ENCODE measurements at regions not wholly inside any gene's neighbourhood (a gene's known extent, or its start where the extent isn't known, plus 50 kb on each side); places are given as distances from the start of the nearest gene placed in this dataset.

DNA sequence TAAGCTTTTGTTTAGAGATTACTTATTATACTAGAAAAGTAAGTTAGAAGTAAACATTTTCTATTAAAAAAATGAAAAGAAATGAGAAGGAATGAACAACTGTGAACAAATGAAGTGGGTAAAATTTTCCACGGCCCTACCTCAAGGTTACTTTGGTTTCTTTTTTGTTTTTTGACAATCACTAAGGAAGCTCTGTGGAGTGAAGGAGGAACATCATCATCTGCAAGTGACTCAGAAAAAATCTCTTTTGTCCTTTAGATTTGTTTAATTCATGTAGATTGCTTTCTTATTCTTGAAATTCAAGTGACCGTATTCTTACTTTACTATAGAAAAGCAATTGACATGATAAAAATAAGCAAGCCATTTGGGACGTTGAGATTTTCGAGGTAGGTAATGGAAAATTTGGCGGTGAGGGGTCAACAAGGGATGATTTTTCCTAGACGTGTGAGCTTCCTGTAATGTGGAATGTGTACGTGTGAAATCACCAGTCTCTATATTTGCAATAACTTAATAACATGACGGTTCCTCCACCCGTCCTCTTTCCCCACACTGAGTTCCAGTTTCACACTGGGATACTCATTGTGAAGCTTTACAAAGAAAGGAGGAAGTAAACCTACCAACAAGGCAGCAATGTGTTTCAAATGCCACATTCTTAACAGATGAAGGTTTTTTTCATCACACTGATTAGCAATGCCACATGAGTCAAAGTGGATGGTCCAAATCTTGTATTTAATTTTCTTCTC lies 62.3 kb upstream of the EGLN3 start:
- no peak for DNase-seq (ENCODE audit: low read depth)

DNA sequence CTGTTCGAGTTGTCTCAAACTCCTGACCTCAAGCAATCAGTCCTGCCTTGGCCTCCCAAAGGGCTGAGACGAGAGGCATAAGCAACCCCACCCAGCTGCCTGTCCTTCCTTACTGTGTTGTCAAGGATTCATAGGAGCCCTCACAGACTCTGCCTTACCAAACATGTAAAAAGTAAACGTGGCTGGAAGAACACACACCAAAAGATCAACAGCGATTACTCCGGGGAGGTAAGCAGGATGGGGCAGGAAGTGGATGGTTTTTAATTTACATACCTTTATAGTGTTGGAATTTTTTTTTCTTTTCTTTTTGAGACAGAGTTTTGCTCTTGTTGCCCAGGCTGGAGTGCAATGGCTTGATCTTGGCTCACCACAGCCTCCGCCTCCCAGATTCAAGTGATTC lies 61.5 kb upstream of the EGLN3 start:
- DNase-seq (ENCODE audit: low read depth) = no peak

DNA sequence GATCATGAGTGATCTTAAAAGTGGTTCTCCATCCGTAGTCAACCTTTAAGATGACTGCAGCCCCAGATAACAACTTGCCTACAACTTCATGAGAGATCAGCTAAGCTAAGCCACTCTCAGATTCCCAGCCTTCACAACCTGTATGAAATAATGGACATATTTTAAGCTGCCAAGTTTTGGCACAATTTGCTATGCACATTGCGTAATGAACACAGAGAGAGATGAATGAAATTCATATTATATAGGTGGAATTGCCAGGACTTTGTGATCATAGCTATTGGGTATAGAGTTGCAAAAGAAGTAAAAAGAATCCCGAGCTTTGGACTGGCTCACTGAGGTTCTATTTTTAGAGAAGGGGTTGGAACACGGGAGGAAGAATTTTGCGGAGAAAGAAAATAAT lies 59.1 kb upstream of the EGLN3 start:
- DNase-seq (ENCODE audit: low read depth) = no peak

DNA sequence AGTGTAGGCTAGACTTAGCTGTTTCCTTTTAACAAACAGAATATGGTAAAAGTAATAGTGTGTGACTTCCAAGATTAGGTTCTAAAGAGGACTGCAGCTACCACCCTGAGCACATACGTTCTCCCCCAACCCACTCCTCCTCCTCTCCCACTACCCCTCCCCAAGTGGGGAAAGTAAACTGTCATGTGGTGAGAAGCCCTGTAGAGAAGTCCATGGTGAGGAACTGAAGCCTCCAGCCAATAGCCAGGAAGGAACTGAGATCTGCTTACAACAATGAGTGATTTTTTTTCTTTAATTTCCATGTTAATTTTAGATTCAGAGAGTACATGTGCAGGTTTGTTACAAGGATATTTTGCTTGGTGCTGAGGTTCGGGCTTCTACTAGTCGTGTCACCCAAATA lies 57.0 kb upstream of the EGLN3 start:
- DNase-seq (ENCODE audit: low read depth) = no peak

DNA sequence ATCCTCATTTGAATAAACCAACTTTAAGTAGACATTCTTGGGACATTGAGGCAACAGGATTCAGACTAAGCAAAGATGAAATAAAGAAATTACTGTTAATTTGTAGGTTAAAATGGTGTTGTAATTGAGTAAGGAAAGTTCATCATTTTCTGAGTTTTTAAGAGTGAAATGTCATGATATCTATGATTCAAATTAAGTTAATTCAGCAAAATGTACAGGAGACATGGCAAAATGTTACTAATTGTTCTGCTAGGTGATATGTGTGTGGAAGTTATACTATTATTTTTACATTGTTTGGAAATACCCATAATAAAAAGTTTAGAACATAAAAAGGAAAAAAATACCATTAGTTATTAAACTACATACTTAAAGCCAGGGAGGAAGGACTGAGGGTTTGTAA lies 55.0 kb upstream of the EGLN3 start:
- no peak for DNase-seq (ENCODE audit: low read depth)

DNA sequence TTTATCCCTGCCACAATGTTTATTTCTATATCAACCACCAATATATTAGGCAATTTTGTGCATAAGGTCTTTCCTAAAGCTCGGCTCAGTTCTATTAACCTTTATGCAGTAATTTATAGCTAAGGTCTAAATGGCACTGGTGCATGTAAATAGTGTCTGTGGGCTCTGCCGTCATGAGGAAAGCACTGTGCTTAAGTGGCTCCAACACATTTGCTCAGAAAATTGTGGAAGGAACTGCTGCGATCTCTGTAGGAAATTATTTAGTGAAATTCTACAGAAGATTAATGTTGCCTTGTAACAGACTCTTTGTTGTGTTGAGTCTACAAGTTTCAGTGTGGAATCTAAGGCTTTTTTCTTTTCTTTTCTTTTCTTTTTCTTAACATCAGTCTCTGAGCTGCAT lies 54.0 kb upstream of the EGLN3 start:
- DNase-seq (ENCODE audit: low read depth) = no peak

DNA sequence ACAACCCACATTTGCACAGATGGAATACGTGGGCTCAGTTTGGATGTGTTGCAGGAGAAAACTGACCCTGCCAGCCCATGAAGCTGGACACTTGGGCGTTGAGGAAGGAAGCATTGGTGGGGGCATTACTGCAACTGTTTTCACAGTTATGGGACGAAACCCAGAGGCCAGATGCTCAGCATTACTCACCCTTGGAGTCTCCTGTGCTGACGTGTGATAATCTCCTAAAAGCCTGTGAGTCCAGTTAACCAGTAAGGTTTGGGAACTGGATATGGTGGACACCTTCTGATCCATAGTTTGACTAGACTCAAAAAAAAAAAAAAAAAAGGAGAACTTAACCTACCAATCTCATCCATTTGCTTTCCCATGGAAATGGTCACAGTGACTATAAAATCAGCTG lies 52.8 kb upstream of the EGLN3 start:
- no peak for DNase-seq (ENCODE audit: low read depth)

DNA sequence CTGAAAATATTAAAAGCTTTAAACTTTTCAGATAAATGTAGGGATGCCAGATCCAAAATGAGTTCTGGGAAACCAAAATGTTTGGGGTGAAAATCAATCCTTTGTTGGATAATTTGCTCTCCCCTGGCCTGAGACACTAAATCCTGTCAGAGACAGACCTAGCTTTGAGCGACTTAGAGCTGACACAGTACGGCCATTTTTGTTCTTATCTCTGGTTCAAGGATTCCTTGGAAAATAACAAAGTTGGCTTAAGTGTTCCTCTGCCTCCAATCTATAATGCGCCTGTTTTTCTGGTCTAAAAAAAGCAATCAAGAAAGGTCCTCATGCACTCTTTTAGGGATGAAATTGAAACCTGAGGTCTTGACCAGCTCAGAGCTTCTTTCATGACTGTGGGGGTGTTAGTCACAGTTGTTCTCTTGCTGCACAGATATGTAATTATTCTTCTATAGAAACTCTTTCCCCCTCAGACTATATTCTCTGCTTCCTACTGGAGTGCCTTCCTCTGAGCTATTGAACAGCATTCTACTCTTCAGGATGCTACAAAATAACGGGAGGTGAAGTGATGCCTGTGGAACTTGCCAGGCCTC lies 52.3 kb upstream of the EGLN3 start:
- DNase-seq (ENCODE audit: low read depth) = no peak
